Psoas muscle (tissue), 7 donors: ENCODE measurements at regions not wholly inside any gene's neighbourhood (a gene's known extent, or its start where the extent isn't known, plus 50 kb on each side); places are given as distances from the start of the nearest gene placed in this dataset.

ENCODE experiments used
- ATAC-seq, 4 donors: fragments of 200-7000 bp; cut with Tn5 transposase; one replicate each; pipeline ENCODE4 v1.9.1; 2020; ENCODE audit warnings: moderate library complexity in 3 of 4, mild to moderate bottlenecking in 2 of 4
- DNase-seq, 2 donors: peaks; one replicate each; pipeline ENCODE4 v3.0.0-alpha.2; 2020
- H3K27ac ChIP-seq: fragments of 200-600 bp; one replicate; pipeline ENCODE4 v1.8.0; 2022
- H3K27me3 ChIP-seq, 3 donors: fragments of 200-600 bp in 1 of 3; one replicate each; pipeline versions ENCODE4 v1.6.1 to v1.8.0; 2013 to 2022; ENCODE audit warnings: low read length in 2 of 3, mild to moderate bottlenecking in 2 of 3, moderate library complexity in 1 of 3; ENCODE audit not compliant: insufficient read depth in 3 of 3
- H3K36me3 ChIP-seq, 2 donors: fragments of 200-600 bp in 1 of 2; one replicate each; pipeline versions ENCODE4 v1.6.1 to v1.8.0; 2013 to 2022; ENCODE audit warnings: low read depth in 1 of 2, mild to moderate bottlenecking in 1 of 2, moderate library complexity in 1 of 2; ENCODE audit not compliant: insufficient read depth in 1 of 2
- H3K4me1 ChIP-seq: fragments of 200-600 bp; one replicate; pipeline ENCODE4 v1.8.0; 2022
- H3K4me3 ChIP-seq: fragments of 200-600 bp; one replicate; pipeline ENCODE4 v1.8.0; 2022; ENCODE audit warnings: mild to moderate bottlenecking
- H3K9me3 ChIP-seq: fragments of 200-600 bp; one replicate; pipeline ENCODE4 v1.8.0; 2022
- CTCF ChIP-seq: fragments of 200-600 bp; IDR thresholded peaks from one replicate; pipeline ENCODE4 v1.8.0; 2022; ENCODE audit warnings: antibody characterized with exemption
- WGBS, 3 donors: extraction: QIAGEN DNeasy Blood & Tissue Kit; methylation state at CpG; one replicate each; pipeline versions ENCODE4 v1.1.6 to v1.1.7; 2013; 5-methylcytosine and 5-hydroxymethylcytosine counted together
- intact Hi-C, 2 donors: fragments of 100-400 bp; cut with DNase I; formaldehyde crosslinking; loops; one replicate each; pipeline versions ENCODE4 v1.11.0 to v1.14.2; 2022
- donor health status: healthy with polysubstance abuse.
- donor health status: DM: no; HTN: no; CAD: no; lungs with moderate emphysema.
- donor health status: Bipolar disorder and iron deficiency.
- donor health status: healthy.
- donor health status: DM: yes; HTN: yes; CAD: no.
- donor health status: DM: no; HTN: no; CAD: no.
- donor health status: DM: yes; HTN: yes; CAD: no.

- H3K27ac ChIP-seq = no peak overlapping the region
- 20 to 27% (median 27%) methylated on average over 4 of the region's 4 CpGs for WGBS, 3 donors
- DNase-seq (no peak), ATAC-seq (no peak)
- TF ChIP-seq CTCF = no peak
- no peaks in the 10 kb centered on the region for H3K36me3 ChIP-seq
- peaks cover 0 to 23% (median 0%) of the 10 kb centered on the region in 3 donors for H3K27me3 ChIP-seq
- H3K4me3 ChIP-seq = no peak overlapping the region
- H3K4me1 ChIP-seq = no peaks in the 10 kb centered on the region
- intact Hi-C loops = no loop called here
- no peaks in the 10 kb centered on the region for H3K9me3 ChIP-seq
Observed at GRCh38 chrX:140099221-140099620, 133.9 kb upstream of the CXorf66 start.

GRCh38 chrX:140092121-140092520 lies 126.8 kb upstream of the CXorf66 start:
- Histone ChIP-seq H3K36me3 (no peaks in the 10 kb centered on the region), H3K27ac (no peak overlapping the region), H3K9me3 (no peaks in the 10 kb centered on the region), H3K27me3 (peaks cover 0 to 56% (median 3%) of the 10 kb centered on the region in 3 donors), H3K4me1 (no peaks in the 10 kb centered on the region), H3K4me3 (peak overlapping the region; percentile 48)
- intact Hi-C loops = no loop called here
- TF ChIP-seq CTCF = no peak
- WGBS, 3 donors = 83 to 90% (median 90%) methylated on average over 24 to 26 of the region's 26 CpGs
- ATAC-seq = no peak
- no peak for DNase-seq

- no peak overlapping the region for H3K27ac ChIP-seq
- no peaks in the 10 kb centered on the region for H3K4me1 ChIP-seq
- H3K4me3 ChIP-seq = peak overlapping the region; percentile 50
- 0 to 28% (median 1%) methylated on average over 2 to 87 of the region's 88 CpGs for WGBS, 3 donors
- intact Hi-C loops = no loop called here
- H3K9me3 ChIP-seq = no peaks in the 10 kb centered on the region
- DNase-seq (peak; percentile 20 to 51), ATAC-seq (peak in 3 of 4 donors; percentile 37 to 57 (median 47))
- H3K36me3 ChIP-seq = no peaks in the 10 kb centered on the region
- peaks cover 0 to 52% (median 3%) of the 10 kb centered on the region in 3 donors for H3K27me3 ChIP-seq
- no peak for TF ChIP-seq CTCF
Observed at GRCh38 chrX:140091125-140091886, 126.0 kb upstream of the CXorf66 start.

GRCh38 chrX:140090800-140091124 lies 125.4 kb upstream of the CXorf66 start:
- Histone ChIP-seq H3K27me3 (peaks cover 0 to 50% (median 3%) of the 10 kb centered on the region in 3 donors), H3K9me3 (no peaks in the 10 kb centered on the region), H3K4me3 (peak overlapping the region; percentile 50), H3K36me3 (no peaks in the 10 kb centered on the region), H3K4me1 (no peaks in the 10 kb centered on the region), H3K27ac (no peak overlapping the region)
- TF ChIP-seq CTCF = no peak
- intact Hi-C loops = no loop called here
- no peak for DNase-seq
- ATAC-seq = no peak
- 6 to 27% (median 12%) methylated on average over 7 to 15 of the region's 15 CpGs for WGBS, 3 donors

- no peak for ATAC-seq
Observed at GRCh38 chrX:140088438-140088837, 123.1 kb upstream of the CXorf66 start.

More at GRCh38 chrX:140088438-140088837, 123.1 kb upstream of the CXorf66 start:
- no peaks in the 10 kb centered on the region for H3K4me1 ChIP-seq
- H3K4me3 ChIP-seq = no peak overlapping the region
- no peak for DNase-seq
- H3K9me3 ChIP-seq = no peaks in the 10 kb centered on the region
- intact Hi-C loops = no loop called here
- no peak for TF ChIP-seq CTCF
- peaks cover 0 to 38% (median 3%) of the 10 kb centered on the region in 3 donors for H3K27me3 ChIP-seq
- H3K27ac ChIP-seq = no peak overlapping the region
- WGBS, 3 donors = 58 to 93% (median 87%) methylated on average over 2 of the region's 2 CpGs
- H3K36me3 ChIP-seq = no peaks in the 10 kb centered on the region
